ENCODE measurements at regions not wholly inside any gene's neighbourhood (a gene's known extent, or its start where the extent isn't known, plus 50 kb on each side); places are given as distances from the start of the nearest gene placed in this dataset.
A peak's percentile ranks its signal among the peaks of the same experiment; 100 is the strongest.
"Not testable (repeated sequence)": the region's sequence is repeated elsewhere in the genome, so short reads cannot be mapped to it uniquely, and the experiment has no call there.

DNA sequence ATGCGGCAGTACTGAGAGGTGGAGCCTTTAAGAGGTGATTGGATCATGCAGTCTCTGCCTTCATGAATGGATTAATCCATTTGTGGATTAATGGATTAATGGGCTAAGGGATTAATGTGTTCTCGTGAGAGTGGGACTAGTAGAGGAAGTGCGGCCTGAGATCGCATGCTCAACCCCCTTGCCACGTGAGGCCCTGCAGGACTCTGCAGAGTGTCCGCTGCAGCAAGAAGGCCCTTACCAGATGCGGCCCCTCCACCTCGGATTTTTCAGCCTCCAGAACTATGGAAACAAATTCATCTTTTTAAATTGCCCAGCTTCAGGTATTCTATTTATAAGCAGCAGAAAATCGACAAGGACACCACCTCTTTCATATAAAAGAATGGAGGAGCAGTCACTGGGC is 148.8 kb downstream of the TPRA1 start:
- no peak for DNase-seq (ENCODE audit: low read depth)

- no peak for DNase-seq (ENCODE audit: low read depth)
Measured at GRCh38 chr3:127440384-127440783, 150.1 kb downstream of the TPRA1 start.

GRCh38 chr3:127439621-127440020 is 150.9 kb downstream of the TPRA1 start:
- DNase-seq (ENCODE audit: low read depth): no peak

DNA sequence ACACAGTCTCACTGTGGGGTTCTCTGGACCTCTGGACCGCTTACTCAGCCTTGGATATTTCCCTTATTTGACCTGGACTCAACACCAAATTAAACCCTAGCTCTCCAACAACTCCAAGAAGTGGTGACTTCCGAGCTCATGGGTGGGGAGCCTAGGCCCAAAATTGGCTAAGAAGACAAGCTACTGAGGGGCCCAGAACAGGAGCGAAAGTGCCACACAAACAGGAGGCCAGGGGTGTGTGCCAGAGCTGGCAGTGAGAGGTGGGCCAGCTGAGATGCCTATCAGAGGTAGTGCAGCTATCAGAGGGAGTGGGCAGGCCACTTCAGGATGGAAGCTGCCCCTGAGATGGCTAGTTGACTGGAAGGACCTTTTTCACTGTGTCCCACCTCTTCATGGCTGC is 151.1 kb upstream of the PRR20G start:
- DNase-seq (ENCODE audit: low read depth): no peak

- DNase-seq (ENCODE audit: low read depth): no peak
Measured at GRCh38 chr3:127438371-127438770, 150.5 kb upstream of the PRR20G start.

GRCh38 chr3:127435299-127435698 is 147.5 kb upstream of the PRR20G start:
- DNase-seq (ENCODE audit: low read depth): not testable (repeated sequence)

- DNase-seq (ENCODE audit: low read depth): no peak
Measured at GRCh38 chr3:127431066-127431465, 143.2 kb upstream of the PRR20G start.

GRCh38 chr3:127428344-127428997 is 140.6 kb upstream of the PRR20G start:
- DNase-seq (ENCODE audit: low read depth): peak; percentile 5

DNA sequence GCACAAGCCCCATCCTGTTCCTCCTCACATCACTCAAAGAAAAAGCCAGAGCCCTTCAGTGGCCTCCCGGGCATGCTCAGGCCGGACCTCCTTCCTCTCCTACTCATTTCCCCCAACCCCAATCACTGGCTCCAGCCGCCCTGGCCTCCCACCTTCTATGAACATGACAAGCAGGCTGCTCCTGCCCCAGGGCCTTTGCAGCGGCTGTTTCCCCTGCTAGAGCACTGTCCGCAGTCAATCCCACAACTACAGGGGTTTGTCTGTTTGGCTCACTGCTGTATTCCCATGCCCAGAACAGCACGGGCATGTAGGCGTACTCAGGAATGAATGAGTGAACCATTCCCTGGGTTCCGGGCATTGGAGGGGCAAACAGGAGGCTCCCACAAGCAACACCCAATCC is 139.8 kb upstream of the PRR20G start:
- no peak for DNase-seq (ENCODE audit: low read depth)

DNA sequence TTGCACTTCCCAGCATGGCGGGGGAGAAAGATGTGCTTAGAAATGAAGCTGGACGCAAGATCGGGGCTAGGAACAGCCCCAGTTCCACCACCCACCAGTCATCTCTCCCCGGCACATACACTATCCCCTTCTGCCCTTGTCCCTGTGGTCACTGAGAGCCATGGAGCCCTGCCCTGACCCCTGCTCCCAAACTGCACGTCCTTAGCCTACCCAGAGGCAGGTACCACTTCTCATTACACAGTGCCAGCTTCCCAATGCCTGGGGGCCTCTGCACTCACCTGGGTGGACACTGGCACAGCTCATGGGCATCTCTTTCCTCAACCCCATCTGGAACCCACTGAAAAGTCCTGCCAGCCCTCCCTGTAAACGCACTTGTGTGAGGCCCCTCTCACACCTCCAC is 139.3 kb upstream of the PRR20G start:
- no peak for DNase-seq (ENCODE audit: low read depth)

- peak; percentile 36 for DNase-seq (ENCODE audit: low read depth)
Measured at GRCh38 chr3:127426444-127427153, 138.8 kb upstream of the PRR20G start.

- DNase-seq (ENCODE audit: low read depth): no peak
Measured at GRCh38 chr3:127425505-127426443, 137.9 kb upstream of the PRR20G start.

DNA sequence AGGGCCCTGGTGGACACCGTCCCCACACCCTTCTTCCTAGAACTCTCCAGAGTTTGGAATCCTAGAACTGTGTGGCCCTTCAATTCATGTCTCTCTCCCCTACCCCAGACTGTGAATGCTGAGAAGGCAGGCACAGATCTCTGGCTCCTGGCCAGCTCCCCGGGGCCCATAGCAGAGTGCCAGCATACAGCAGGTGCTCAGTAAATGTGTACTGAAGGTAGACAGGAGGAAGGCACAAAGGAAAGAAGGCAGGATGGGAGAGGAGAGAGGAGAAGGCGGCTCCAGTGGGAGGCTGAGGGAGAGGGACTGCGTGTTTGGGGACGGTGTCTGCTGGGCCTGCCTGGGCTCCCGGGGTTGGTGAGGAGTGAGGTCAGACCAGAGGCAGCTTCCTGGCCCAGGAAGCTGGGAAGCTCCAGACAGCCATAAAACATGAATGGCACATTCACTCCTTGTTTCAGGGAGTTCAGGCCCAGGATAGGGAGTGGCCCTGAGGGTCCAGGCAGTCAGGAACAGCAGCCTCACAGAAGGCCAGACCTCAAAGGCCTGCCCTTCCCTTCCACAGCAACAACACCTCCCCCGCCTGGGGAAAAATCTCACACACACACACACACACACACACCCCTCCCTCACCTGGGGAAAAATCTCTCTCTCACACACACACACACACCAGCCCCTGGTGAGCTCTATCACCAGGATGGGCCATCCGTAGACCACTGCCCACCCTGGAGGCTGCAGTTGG is 137.1 kb upstream of the PRR20G start:
- DNase-seq (ENCODE audit: low read depth): no peak

- DNase-seq (ENCODE audit: low read depth): no peak
Measured at GRCh38 chr3:127423856-127424765, 136.3 kb upstream of the PRR20G start.

- no peak for DNase-seq (ENCODE audit: low read depth)
Measured at GRCh38 chr3:127422663-127423375, 135.0 kb upstream of the PRR20G start.

- no peak for DNase-seq (ENCODE audit: low read depth)
Measured at GRCh38 chr3:127421943-127422662, 134.3 kb upstream of the PRR20G start.

GRCh38 chr3:127420829-127421228 is 133.0 kb upstream of the PRR20G start:
- DNase-seq (ENCODE audit: low read depth): no peak

- no peak for DNase-seq (ENCODE audit: low read depth)
Measured at GRCh38 chr3:127419641-127420553, 132.1 kb upstream of the PRR20G start.
